Kidney epithelial cell (primary cell): ENCODE measurements at regions not wholly inside any gene's neighbourhood (a gene's known extent, or its start where the extent isn't known, plus 50 kb on each side); places are given as distances from the start of the nearest gene placed in this dataset.
A peak's percentile ranks its signal among the peaks of the same experiment; 100 is the strongest.

ENCODE experiments used
- DNase-seq: peaks from one replicate; pipeline ENCODE4 v3.0.0-alpha.2; 2010; ENCODE audit warnings: low read depth
- H3K27me3 ChIP-seq: 2 replicates; pipeline ENCODE4 v1.6.0; 2011; ENCODE audit warnings: low read length; ENCODE audit not compliant: control insufficient read depth, insufficient read depth
- H3K36me3 ChIP-seq: 2 replicates; pipeline ENCODE4 v1.5.1; 2011; ENCODE audit warnings: low read length; ENCODE audit not compliant: control insufficient read depth, insufficient read depth
- H3K4me3 ChIP-seq: 2 replicates; pipeline ENCODE4 v1.5.1; 2011; ENCODE audit warnings: low read depth, mild to moderate bottlenecking, control low read depth, low read length
- TF ChIP-seq, protein P1 (sequence below): IDR thresholded peaks from 2 replicates; pipeline ENCODE4 v1.5.1; 2011; ENCODE audit warnings: mild to moderate bottlenecking, moderate library complexity, low read length, control low read depth, inconsistent platforms; ENCODE audit not compliant: insufficient read depth, poor library complexity, severe bottlenecking

DNA sequence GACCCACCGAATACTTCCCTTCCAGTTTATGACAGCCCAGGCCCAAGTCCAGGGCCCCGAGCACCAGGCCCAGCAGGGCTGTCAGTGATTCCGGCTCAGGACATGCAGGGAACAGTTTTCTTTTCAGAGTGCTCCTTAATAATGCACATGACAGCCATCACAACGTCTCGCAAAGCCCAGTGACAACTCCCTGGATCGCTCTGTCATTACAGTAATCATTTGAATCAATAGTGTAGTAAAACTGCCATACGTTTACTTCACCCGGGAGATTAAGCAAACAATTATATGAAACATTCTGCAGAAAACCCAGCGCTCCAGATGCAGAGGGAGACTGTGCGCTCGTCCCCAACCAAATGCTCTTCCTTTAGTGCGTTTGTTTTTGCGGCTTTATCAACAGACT is 162.6 kb upstream of the CDH13 start:
- DNase-seq = no peak
- TF ChIP-seq, protein P1, sequence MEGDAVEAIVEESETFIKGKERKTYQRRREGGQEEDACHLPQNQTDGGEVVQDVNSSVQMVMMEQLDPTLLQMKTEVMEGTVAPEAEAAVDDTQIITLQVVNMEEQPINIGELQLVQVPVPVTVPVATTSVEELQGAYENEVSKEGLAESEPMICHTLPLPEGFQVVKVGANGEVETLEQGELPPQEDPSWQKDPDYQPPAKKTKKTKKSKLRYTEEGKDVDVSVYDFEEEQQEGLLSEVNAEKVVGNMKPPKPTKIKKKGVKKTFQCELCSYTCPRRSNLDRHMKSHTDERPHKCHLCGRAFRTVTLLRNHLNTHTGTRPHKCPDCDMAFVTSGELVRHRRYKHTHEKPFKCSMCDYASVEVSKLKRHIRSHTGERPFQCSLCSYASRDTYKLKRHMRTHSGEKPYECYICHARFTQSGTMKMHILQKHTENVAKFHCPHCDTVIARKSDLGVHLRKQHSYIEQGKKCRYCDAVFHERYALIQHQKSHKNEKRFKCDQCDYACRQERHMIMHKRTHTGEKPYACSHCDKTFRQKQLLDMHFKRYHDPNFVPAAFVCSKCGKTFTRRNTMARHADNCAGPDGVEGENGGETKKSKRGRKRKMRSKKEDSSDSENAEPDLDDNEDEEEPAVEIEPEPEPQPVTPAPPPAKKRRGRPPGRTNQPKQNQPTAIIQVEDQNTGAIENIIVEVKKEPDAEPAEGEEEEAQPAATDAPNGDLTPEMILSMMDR = no peak
- no peaks in the 10 kb centered on the region for H3K27me3 ChIP-seq
- H3K36me3 ChIP-seq = no peaks in the 10 kb centered on the region
- H3K4me3 ChIP-seq = no peak overlapping the region

DNA sequence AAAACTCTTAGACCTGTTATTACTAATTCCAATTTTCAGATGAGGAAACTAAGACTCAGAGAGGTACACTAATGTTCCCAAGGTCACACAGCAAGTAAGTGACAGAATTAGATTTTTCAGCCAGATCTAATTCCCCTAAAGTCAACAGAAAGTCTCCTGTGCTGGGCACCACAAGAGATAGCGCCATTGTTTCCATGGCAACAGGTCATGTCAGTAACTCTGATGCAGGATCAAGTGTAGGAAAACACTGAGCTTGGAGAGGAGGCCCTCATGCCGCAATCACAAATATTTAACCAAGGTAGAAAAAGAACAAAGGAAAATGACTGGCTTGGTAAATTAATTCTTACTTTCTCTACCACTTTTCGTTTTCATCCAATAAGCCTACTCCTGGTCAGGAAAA is 166.0 kb upstream of the CDH13 start:
- Histone ChIP-seq H3K27me3 (no peaks in the 10 kb centered on the region), H3K36me3 (no peaks in the 10 kb centered on the region), H3K4me3 (no peak overlapping the region)
- DNase-seq = no peak
- TF ChIP-seq, protein P1 = no peak

DNA sequence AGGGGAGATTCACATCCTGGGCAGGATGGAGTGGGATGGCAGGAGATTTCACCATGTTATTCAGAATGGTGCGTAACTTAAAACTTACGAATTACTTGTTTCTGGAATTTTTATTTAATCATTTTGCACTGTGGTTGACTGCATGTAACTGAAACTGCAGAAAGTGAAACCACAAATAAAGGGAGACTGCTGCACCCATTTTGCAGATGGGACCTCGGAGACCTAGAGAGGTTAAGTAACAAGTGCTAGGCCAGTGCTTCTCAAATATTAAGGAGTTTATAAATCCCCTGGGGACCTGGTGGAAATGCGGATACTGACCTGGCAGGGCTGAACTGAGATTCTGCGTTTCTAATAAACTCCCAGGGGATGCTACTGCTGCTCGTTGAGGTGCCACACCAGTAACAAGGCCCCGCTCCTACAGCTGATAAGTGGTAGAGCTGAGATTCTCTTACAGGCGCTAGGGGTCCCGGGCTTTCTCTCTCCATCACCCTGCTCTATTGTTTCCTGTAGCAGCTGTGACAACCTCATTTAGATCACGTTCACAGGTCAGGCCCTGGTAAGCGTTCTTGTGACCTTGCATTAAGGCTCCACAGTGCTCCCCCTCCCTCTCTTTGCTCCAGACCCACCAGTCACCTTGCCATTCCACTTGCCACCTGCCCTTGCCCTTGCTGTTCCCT is 167.1 kb upstream of the CDH13 start:
- Histone ChIP-seq H3K36me3 (no peaks in the 10 kb centered on the region), H3K4me3 (no peak overlapping the region), H3K27me3 (no peaks in the 10 kb centered on the region)
- TF ChIP-seq, protein P1 = no peak
- DNase-seq = no peak

DNA sequence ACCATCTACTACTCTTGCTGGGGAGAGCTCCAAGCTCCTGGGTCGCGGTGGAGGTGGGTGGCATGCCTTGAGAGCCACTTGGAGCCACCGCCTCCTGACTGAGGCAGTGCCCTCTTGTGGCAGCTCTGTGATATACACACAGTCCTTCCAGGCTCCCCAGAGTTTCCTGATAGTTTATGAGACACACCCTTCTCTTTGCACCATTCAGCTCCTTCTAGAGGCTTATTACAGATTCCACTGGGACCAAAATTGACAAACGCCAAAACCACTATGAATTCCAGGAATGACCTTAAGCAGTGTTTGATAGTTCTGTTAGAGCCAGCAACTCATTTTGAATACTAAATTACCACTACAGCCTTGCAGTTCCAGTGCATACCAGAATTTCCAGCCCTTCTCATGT is 170.1 kb upstream of the CDH13 start:
- Histone ChIP-seq H3K4me3 (no peak overlapping the region), H3K36me3 (no peaks in the 10 kb centered on the region), H3K27me3 (peaks cover 8% of the 10 kb centered on the region)
- DNase-seq = peak; percentile 10
- TF ChIP-seq, protein P1 = peak; percentile 87

DNA sequence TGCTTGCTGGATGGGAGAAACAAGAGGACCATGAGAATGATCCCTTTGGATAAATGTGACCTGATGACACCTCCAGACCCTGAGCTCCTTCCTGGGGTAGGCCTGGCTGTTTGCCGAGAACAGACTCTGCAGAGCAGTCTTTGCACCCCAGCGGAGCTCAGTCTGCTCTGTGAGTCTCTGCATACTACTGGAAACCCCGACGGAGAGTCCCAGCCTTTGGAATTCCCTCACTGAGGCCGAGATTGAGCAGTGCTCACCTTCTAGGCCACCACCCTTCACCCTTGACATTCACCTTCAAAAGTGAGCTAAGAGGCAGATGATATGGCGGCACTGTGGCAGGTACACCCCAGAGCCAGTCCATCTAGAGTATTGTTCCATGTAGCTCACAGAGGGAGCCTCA is 172.2 kb upstream of the CDH13 start:
- no peak for DNase-seq
- TF ChIP-seq, protein P1 = no peak
- Histone ChIP-seq H3K27me3 (peaks cover 8% of the 10 kb centered on the region), H3K4me3 (no peak overlapping the region), H3K36me3 (no peaks in the 10 kb centered on the region)

DNA sequence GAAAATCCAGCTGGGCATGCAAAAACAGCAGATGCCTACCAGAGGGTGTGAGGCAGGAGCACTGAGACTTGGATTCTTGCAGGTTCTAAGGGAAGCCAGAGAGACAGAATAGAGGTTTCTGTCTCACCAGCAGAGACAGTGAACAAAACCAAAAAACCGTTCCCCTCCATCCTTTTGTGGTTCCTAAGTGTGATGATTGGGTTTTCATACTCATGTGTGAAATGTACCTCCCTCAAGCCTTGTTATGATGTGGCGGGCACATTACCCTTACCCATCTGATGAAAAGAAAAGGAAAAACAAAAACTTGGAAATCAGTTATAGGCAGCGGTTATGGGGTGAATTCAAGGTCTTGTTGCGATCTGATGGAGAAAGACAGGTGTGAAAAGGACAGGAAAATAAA is 172.6 kb upstream of the CDH13 start:
- no peak overlapping the region for H3K4me3 ChIP-seq

More for the DNA sequence above, 172.6 kb upstream of the CDH13 start:
- H3K36me3 ChIP-seq = no peaks in the 10 kb centered on the region
- DNase-seq = no peak
- peaks cover 8% of the 10 kb centered on the region for H3K27me3 ChIP-seq
- TF ChIP-seq, protein P1 = no peak
